Suprapubic skin (tissue), 4 donors: ENCODE measurements at regions not wholly inside any gene's neighbourhood (a gene's known extent, or its start where the extent isn't known, plus 50 kb on each side); places are given as distances from the start of the nearest gene placed in this dataset.
"Not testable (repeated sequence)": the region's sequence is repeated elsewhere in the genome, so short reads cannot be mapped to it uniquely, and the experiment has no call there.

Source experiments
- DNase-seq, 2 donors: peaks; one replicate each; pipeline ENCODE4 v3.0.0-alpha.2; 2019; ENCODE audit warnings: low spot score in 2 of 2
- H3K27ac ChIP-seq: fragments of 200-600 bp; sonication (generic); one replicate; pipeline ENCODE4 v1.5.1; 2019
- H3K27me3 ChIP-seq: fragments of 200-600 bp; sonication (generic); one replicate; pipeline ENCODE4 v1.5.1; 2019
- H3K36me3 ChIP-seq: fragments of 200-600 bp; sonication (generic); one replicate; pipeline ENCODE4 v1.5.1; 2019
- H3K4me1 ChIP-seq: fragments of 200-600 bp; sonication (generic); one replicate; pipeline ENCODE4 v1.5.1; 2019
- H3K4me3 ChIP-seq: fragments of 200-600 bp; sonication (generic); one replicate; pipeline ENCODE4 v1.5.1; 2019; ENCODE audit warnings: mild to moderate bottlenecking
- H3K9me3 ChIP-seq: fragments of 200-600 bp; sonication (generic); one replicate; pipeline ENCODE4 v1.5.1; 2019
- CTCF ChIP-seq, 2 donors: fragments of 200-600 bp in 1 of 2; fragments of 450-650 bp in 1 of 2; sonication (generic) in 1 of 2; IDR thresholded peaks; one replicate each; pipeline ENCODE4 v1.5.1; 2016 to 2019; ENCODE audit warnings: antibody characterized with exemption in 2 of 2, mild to moderate bottlenecking in 1 of 2, moderate library complexity in 1 of 2
- EP300 ChIP-seq: sonication (generic); formaldehyde crosslinking; IDR thresholded peaks from one replicate; pipeline ENCODE4 v1.6.1; 2017; ENCODE audit warnings: antibody characterized with exemption
- POLR2A ChIP-seq, 2 donors: fragments of 450-650 bp; IDR thresholded peaks; one replicate each; pipeline ENCODE4 v1.6.1; 2017; ENCODE audit warnings: antibody characterized with exemption in 2 of 2, mild to moderate bottlenecking in 2 of 2, moderate library complexity in 2 of 2
- POLR2AphosphoS5 ChIP-seq, 3 donors: sonication (generic); formaldehyde crosslinking; IDR thresholded peaks; one replicate each; pipeline ENCODE4 v1.6.1; 2017; ENCODE audit warnings: antibody characterized with exemption in 3 of 3
- WGBS: methylation state at CpG from one replicate; pipeline ENCODE4 v1.1.5; 2018; 5-methylcytosine and 5-hydroxymethylcytosine counted together

GRCh38 chr7:145812218-145812617 lies 304.4 kb upstream of the CNTNAP2 start:
- Histone ChIP-seq H3K27ac (no peak overlapping the region), H3K9me3 (no peaks in the 10 kb centered on the region), H3K36me3 (no peaks in the 10 kb centered on the region), H3K4me3 (no peak overlapping the region), H3K4me1 (no peaks in the 10 kb centered on the region), H3K27me3 (no peaks in the 10 kb centered on the region)
- no peak for DNase-seq
- TF ChIP-seq POLR2A (IDR thresholded peaks at IDR 0.05) = no peak
- no peak for TF ChIP-seq CTCF (IDR thresholded peaks at IDR 0.05)
- no peak for TF ChIP-seq POLR2AphosphoS5 (IDR thresholded peaks at IDR 0.05)
- no peak for TF ChIP-seq EP300

- not testable (repeated sequence) for H3K9me3 ChIP-seq, H3K4me3 ChIP-seq, H3K27me3 ChIP-seq, H3K27ac ChIP-seq, H3K36me3 ChIP-seq, H3K4me1 ChIP-seq, DNase-seq
- 58% methylated on average over 3 of the region's 3 CpGs for WGBS
Measured at GRCh38 chr7:145805496-145805895, 311.1 kb upstream of the CNTNAP2 start.

- WGBS = 66% methylated on average over 2 of the region's 2 CpGs
Measured at GRCh38 chr7:145797507-145797906, 319.1 kb upstream of the CNTNAP2 start.

GRCh38 chr7:145795132-145795531 lies 321.5 kb upstream of the CNTNAP2 start:
- H3K4me3 ChIP-seq = no peak overlapping the region
- DNase-seq = no peak
- H3K4me1 ChIP-seq = no peaks in the 10 kb centered on the region
- H3K27me3 ChIP-seq = no peaks in the 10 kb centered on the region
- no peaks in the 10 kb centered on the region for H3K9me3 ChIP-seq
- no peaks in the 10 kb centered on the region for H3K36me3 ChIP-seq
- TF ChIP-seq POLR2AphosphoS5 (IDR thresholded peaks at IDR 0.05) (no peak), POLR2A (IDR thresholded peaks at IDR 0.05) (no peak), CTCF (IDR thresholded peaks at IDR 0.05) (no peak), EP300 (no peak)
- H3K27ac ChIP-seq = no peak overlapping the region

More at GRCh38 chr7:145797507-145797906, 319.1 kb upstream of the CNTNAP2 start:
- no peak for DNase-seq
- no peaks in the 10 kb centered on the region for H3K27me3 ChIP-seq
- no peak for TF ChIP-seq CTCF (IDR thresholded peaks at IDR 0.05)
- no peaks in the 10 kb centered on the region for H3K36me3 ChIP-seq
- no peak overlapping the region for H3K27ac ChIP-seq
- no peaks in the 10 kb centered on the region for H3K9me3 ChIP-seq
- H3K4me1 ChIP-seq = no peaks in the 10 kb centered on the region
- H3K4me3 ChIP-seq = no peak overlapping the region

- WGBS = 93% methylated on average over 20 of the region's 20 CpGs
Measured at GRCh38 chr7:145784809-145785780, 331.5 kb upstream of the CNTNAP2 start.

GRCh38 chr7:145781388-145781787 lies 335.2 kb upstream of the CNTNAP2 start:
- H3K36me3 ChIP-seq, DNase-seq, H3K4me1 ChIP-seq, H3K27ac ChIP-seq, H3K4me3 ChIP-seq, H3K9me3 ChIP-seq, H3K27me3 ChIP-seq: not testable (repeated sequence)
- 79% methylated on average over 2 of the region's 2 CpGs for whole genome bisulfite sequencing

More at GRCh38 chr7:145784809-145785780, 331.5 kb upstream of the CNTNAP2 start:
- H3K36me3 ChIP-seq = no peaks in the 10 kb centered on the region
- no peaks in the 10 kb centered on the region for H3K4me1 ChIP-seq
- H3K4me3 ChIP-seq = no peak overlapping the region
- no peaks in the 10 kb centered on the region for H3K27me3 ChIP-seq
- TF ChIP-seq EP300 (no peak), POLR2A (IDR thresholded peaks at IDR 0.05) (no peak), POLR2AphosphoS5 (IDR thresholded peaks at IDR 0.05) (no peak), CTCF (IDR thresholded peaks at IDR 0.05) (no peak)
- DNase-seq = no peak
- H3K27ac ChIP-seq = no peak overlapping the region
- H3K9me3 ChIP-seq = peaks cover 6% of the 10 kb centered on the region
